Limb (tissue), 2 donors: ENCODE measurements at regions not wholly inside any gene's neighbourhood (a gene's known extent, or its start where the extent isn't known, plus 50 kb on each side); places are given as distances from the start of the nearest gene placed in this dataset.

ENCODE experiments used
- DNase-seq, 2 donors: peaks; one replicate each; pipeline ENCODE4 v3.0.0-alpha.2; 2016; ENCODE audit errors: extremely low spot score in 2 of 2

GRCh38 chr18:44396550-44396949 is 284.1 kb upstream of the SETBP1 start:
- DNase-seq: no peak

GRCh38 chr18:44409071-44409470 is 271.6 kb upstream of the SETBP1 start:
- DNase-seq: no peak

- DNase-seq: no peak
Observed at GRCh38 chr18:44409515-44409914, 271.2 kb upstream of the SETBP1 start.

GRCh38 chr18:44410740-44411139 is 269.9 kb upstream of the SETBP1 start:
- no peak for DNase-seq

- peak in 1 of 2 donors; percentile 58 for DNase-seq
Observed at GRCh38 chr18:44411262-44411905, 269.3 kb upstream of the SETBP1 start.

- DNase-seq: no peak
Observed at GRCh38 chr18:44411976-44412375, 268.7 kb upstream of the SETBP1 start.

- DNase-seq: no peak
Observed at GRCh38 chr18:44423814-44424644, 256.7 kb upstream of the SETBP1 start.

GRCh38 chr18:44424645-44425035 is 256.0 kb upstream of the SETBP1 start:
- no peak for DNase-seq

GRCh38 chr18:44425161-44425560 is 255.5 kb upstream of the SETBP1 start:
- no peak for DNase-seq

GRCh38 chr18:44437603-44438002 is 243.1 kb upstream of the SETBP1 start:
- DNase-seq: no peak

- no peak for DNase-seq
Observed at GRCh38 chr18:44450226-44450625, 230.5 kb upstream of the SETBP1 start.

- no peak for DNase-seq
Observed at GRCh38 chr18:44452346-44452745, 228.3 kb upstream of the SETBP1 start.

GRCh38 chr18:44453505-44453904 is 227.2 kb upstream of the SETBP1 start:
- DNase-seq: no peak

GRCh38 chr18:44458777-44459176 is 221.9 kb upstream of the SETBP1 start:
- DNase-seq: no peak

GRCh38 chr18:44464398-44465180 is 216.1 kb upstream of the SETBP1 start:
- no peak for DNase-seq

GRCh38 chr18:44465381-44465841 is 215.3 kb upstream of the SETBP1 start:
- no peak for DNase-seq

GRCh38 chr18:44466997-44467396 is 213.7 kb upstream of the SETBP1 start:
- DNase-seq: no peak

- DNase-seq: no peak
Observed at GRCh38 chr18:44467718-44468117, 213.0 kb upstream of the SETBP1 start.

- no peak for DNase-seq
Observed at GRCh38 chr18:44473394-44474066, 207.2 kb upstream of the SETBP1 start.

- no peak for DNase-seq
Observed at GRCh38 chr18:44474067-44474411, 206.6 kb upstream of the SETBP1 start.

GRCh38 chr18:44474591-44474990 is 206.1 kb upstream of the SETBP1 start:
- DNase-seq: peak in 1 of 2 donors; percentile 10

GRCh38 chr18:44482761-44483160 is 197.9 kb upstream of the SETBP1 start:
- DNase-seq: no peak
